Testis (tissue), 2 donors: ENCODE measurements at regions not wholly inside any gene's neighbourhood (a gene's known extent, or its start where the extent isn't known, plus 50 kb on each side); places are given as distances from the start of the nearest gene placed in this dataset.

ENCODE experiments used
- POLR2A ChIP-seq: fragments of 450-650 bp; IDR thresholded peaks from one replicate; pipeline ENCODE4 v1.6.1; 2017; ENCODE audit warnings: antibody characterized with exemption, mild to moderate bottlenecking, moderate library complexity
- TF ChIP-seq, protein P1 (sequence below), 3 experiments: fragments of 450-650 bp in 2 of 3; fragments of 200-600 bp in 1 of 3; sonication (generic) in 1 of 3; IDR thresholded peaks; one replicate each; pipeline ENCODE4 v1.5.1; 2016 to 2019; ENCODE audit warnings: antibody characterized with exemption in 3 of 3, mild to moderate bottlenecking in 2 of 3, moderate library complexity in 1 of 3

DNA sequence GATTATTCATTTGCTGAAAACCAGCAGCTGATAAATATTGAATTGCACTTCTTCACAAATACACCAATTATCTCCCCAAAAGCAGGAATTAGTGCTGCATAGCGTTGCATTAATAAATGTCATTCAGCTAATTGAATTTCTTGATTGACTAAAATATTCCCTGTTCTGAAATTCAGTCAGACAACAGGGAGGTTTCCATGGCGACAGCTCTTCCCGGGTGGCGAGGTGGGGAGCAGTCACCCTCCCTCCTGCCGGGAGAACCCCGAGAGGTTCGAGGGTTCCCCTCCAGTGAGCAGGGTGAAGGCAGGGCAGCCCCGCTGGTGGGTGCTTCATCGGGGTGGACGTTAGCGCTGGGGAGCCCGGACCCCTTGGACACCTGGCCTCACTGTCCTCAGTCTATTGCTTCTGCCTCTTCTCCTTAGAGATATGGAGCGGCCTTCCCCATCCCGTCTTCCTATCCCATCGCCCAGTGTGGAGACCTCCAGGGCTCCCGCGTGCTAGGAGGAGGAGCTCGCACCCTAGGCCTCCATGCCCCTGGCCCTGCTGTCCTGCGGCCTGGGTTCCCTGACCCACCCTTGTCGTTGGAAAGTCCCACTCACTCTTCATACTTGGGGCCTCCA, 983.5 kb downstream of the BRD1 start:
- TF ChIP-seq, protein P1, sequence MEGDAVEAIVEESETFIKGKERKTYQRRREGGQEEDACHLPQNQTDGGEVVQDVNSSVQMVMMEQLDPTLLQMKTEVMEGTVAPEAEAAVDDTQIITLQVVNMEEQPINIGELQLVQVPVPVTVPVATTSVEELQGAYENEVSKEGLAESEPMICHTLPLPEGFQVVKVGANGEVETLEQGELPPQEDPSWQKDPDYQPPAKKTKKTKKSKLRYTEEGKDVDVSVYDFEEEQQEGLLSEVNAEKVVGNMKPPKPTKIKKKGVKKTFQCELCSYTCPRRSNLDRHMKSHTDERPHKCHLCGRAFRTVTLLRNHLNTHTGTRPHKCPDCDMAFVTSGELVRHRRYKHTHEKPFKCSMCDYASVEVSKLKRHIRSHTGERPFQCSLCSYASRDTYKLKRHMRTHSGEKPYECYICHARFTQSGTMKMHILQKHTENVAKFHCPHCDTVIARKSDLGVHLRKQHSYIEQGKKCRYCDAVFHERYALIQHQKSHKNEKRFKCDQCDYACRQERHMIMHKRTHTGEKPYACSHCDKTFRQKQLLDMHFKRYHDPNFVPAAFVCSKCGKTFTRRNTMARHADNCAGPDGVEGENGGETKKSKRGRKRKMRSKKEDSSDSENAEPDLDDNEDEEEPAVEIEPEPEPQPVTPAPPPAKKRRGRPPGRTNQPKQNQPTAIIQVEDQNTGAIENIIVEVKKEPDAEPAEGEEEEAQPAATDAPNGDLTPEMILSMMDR (IDR thresholded peaks at IDR 0.05): no peak
- TF ChIP-seq POLR2A: no peak
